ENCODE measurements at regions not wholly inside any gene's neighbourhood (a gene's known extent, or its start where the extent isn't known, plus 50 kb on each side); places are given as distances from the start of the nearest gene placed in this dataset.
"Not testable (repeated sequence)": the region's sequence is repeated elsewhere in the genome, so short reads cannot be mapped to it uniquely, and the experiment has no call there.

DNA sequence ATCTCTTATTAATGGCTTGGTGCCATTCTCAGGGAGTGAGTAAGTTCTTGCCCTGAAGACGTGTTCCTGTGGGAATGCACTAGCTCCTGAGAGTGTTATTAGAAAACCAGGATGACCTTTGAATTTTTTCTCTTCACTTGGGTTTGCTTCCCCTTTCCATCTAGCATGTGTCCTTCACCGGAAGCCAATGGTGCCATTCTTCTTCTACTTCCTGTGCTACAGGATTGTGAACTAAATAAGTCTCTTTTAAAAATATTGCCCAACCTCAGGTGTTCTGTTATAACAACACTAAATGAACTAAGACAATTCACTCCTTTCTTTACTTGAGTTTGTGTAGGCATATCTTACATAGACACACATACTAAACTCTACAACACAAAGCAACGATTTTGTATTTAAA lies 447.0 kb downstream of the SOX11 start:
- no peak for DNase-seq (ENCODE audit: low spot score)

DNA sequence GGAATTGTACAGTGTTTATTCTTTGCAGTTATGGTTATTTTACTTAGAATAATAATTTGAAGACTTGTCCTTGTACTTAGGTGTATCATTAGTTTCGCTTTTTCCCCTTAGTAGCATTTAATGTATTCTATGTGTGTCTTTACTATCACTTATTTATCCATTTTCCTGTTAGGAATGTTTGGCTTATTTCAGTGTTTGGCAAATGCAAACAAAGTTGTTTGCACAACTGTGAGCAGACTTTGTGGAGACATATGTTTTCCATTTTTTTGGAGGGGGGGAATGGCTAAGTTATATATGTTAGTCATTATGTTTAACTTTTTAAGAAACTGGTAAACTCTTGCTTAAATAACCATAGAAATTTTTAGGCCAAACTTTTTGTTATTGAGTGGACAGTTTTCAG lies 447.7 kb downstream of the SOX11 start:
- no peak for DNase-seq (ENCODE audit: low spot score)

DNA sequence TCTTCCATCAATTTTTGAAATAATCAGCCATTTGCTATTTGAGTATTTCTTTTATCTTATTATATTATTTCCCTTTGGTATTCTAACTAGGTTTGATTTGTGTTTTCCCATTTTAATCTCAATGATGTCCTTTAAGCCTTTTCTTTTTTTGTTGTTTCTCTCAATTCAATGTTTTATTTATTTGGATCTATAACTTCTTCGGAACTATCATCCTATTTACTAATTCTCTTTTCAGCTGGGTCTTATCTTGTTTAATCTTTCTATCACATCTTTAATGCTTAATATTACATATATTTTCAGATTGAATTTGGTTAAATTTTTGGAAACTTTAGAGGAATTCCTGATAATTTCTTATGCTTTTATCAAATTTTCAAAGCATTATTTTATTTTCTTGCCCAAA lies 448.3 kb downstream of the SOX11 start:
- DNase-seq (ENCODE audit: low spot score), result no peak

DNA sequence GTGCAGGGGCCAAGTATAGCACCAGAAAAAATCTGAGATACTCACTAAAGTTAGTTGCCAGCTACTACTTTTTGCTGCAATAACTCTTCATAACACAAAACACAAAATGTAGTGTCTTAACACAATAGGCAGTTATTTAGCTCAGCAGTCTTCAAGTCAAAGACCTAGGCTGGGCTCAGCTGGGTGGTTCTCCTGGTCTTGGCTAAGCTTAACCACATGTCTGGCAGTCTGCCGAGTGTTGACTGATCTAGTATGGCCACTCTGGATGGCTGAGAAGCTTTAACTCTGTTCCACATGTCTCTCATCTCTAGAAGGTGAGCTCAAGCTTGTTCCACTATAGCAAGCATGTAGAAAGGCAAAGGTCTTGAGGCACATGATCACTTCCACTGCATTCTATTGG lies 451.6 kb downstream of the SOX11 start:
- DNase-seq (ENCODE audit: low spot score), result no peak

DNA sequence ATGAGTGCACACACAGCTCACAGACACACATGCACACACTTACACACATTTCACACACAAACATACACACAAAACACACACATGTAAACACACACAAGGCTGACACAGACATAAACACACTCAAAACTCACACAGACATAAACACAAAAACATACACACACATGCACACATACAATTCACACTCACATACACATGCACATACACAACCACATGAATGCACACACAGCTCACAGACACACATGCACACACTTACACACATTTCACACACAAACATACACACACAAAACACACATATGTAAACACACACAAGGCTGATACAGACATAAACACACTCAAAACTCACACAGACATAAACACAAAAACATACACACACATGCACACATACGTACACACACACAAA lies 455.0 kb downstream of the SOX11 start:
- DNase-seq (ENCODE audit: low spot score), result not testable (repeated sequence)

DNA sequence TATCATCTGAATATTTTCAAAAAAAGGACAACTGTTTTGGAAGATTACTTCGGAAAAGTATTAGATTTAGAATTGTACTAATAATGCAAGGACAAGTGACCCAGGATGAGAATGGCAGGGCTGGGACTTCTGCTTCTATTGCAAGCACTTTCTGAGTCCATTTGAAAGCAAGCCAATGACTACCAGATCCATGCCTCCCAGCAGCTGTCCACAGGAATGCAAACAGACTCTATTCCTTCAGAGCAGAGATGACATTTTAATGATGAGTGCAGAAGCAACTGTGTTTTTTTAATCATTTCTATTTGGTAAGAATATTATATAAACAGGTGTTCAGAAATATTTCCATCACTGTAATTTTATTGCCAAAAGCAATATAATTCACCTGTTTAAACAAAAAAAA lies 456.7 kb downstream of the SOX11 start:
- no peak for DNase-seq (ENCODE audit: low spot score)

DNA sequence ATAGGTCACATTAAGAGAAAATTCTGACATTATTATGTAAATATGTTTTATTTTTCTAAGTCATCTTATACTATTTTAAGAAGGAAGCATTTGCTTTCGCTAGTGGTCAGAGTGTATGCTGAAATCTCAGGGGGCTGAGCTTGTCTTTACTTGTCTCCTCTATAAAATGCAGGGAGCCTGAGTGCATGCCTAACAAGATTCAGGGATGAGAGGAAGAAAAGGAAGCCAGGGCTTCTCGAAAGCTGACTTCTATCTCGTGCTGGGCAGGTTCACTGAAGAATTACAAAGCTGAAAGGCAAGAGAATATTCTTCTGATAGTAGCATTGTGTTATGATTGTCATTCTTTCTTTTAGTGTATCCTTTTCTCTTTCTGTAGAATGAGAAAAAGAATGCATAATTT lies 467.4 kb downstream of the SOX11 start:
- DNase-seq (ENCODE audit: low spot score), result no peak

DNA sequence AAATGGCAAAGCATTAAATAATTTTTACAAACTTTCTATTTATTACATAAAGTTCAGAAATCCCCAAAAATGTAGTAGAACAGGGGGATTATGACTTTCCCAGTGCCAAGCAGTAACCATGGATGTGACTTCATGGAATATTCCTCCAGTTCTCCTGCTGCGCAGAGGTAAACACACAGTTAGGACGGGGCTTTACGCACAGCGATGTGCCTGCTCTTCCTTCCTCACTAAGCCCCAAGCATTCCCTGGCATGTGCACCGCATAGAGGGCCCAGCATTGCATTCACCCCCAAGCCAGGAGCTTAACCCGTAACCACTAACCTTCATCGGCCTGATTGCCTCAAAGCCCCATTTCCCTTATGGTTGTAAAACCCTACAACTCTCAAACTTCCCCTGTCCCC lies 471.7 kb downstream of the SOX11 start:
- no peak for DNase-seq (ENCODE audit: low spot score)

DNA sequence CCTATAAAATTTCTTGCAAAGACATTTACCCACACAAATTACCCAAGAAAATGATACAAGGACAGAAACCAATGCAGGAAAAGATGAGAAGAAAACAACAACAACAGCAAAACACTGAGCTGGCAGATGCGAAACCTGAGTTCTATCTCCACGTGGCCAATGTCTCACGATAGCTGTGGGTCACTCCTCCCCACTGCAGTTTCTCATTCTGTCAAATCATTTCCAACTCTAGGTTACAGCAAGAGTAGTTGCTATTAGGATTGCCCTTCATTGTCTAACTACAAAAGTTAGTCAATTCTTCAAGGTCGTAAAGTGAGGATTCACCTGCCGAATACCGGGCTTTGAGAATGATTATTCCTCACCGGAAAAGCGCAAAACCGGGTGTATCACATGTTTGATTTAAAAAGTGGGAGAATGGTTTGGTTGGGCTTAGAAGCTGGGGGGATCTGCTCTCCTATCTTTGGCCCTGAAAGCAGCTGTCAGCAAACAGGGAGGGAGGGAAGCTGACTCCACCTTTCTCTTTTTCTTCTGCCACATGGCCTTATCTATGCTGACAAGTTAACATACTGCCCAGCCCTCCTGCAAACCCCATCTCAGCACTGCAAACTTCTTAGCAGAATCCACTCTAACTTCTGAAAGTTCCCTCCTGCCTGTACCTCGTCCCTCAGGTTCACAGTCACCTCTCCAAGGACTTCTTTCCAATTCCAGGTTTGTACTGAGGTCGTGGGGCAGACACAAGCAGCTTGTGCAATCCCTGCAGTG lies 473.0 kb downstream of the SOX11 start:
- no peak for DNase-seq (ENCODE audit: low spot score)

DNA sequence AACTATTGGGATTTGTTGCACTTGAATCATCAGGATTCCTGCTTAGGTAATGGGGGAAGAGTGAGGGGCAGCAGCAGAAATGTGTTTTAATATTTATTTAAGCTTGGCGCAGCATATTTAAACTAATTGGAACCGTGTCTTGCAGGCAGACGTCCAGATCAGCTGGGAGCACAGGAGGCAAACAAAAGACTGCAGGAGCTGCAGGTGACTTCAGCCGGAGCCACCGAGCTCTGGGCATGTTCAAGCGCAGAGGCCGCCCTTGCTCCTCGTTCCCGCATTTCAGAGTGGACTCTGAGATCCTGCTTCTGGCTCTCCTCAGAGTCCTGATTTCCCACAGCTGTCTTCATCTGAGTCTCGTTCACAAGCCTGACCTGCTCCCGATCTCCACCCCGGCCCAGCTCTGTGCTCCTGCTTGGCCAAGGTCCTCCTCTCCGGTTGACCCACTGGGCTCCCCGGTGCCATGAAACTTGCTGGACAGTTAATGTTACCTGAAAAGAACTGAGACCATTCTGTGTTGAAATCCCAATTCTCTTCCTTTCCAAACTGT lies 475.5 kb downstream of the SOX11 start:
- DNase-seq (ENCODE audit: low spot score), result no peak

DNA sequence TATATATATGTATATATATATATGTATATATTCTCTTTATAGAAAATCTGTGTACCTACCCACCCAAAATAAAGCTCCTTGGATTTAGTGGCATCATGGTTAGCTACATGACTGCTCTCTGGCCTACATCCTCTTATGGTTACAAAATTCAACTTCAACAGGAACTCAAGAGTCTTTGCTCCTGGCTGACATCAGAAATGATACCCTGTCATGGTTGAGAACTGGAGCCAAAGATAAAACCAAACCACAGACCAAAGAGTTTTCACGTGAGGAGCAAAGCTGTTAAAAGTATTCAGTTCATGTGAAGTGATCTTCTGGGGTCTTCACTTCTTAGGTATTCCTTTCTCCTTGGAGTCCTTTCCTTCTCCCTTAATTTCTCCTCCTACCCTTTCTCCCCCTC lies 476.3 kb downstream of the SOX11 start:
- no peak for DNase-seq (ENCODE audit: low spot score)

DNA sequence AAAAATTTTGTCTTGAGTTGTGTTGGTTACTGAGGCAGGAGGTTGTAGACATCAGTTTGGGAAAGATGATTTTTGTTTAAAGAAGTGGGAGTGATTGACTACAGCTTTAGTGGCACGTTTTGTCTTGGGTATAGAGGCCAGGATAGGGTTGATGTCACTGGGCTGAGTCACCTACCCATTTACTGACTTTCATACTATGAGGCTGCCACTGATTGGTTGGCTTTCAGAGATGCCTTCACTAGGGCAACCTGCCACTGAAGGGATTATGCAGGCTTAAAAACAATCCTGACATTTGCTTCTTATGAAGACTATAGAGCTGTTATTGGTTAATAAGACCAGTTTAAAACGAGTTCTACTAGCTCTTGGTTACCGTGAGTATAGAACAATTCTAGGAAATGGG lies 479.1 kb downstream of the SOX11 start:
- DNase-seq (ENCODE audit: low spot score), result no peak

DNA sequence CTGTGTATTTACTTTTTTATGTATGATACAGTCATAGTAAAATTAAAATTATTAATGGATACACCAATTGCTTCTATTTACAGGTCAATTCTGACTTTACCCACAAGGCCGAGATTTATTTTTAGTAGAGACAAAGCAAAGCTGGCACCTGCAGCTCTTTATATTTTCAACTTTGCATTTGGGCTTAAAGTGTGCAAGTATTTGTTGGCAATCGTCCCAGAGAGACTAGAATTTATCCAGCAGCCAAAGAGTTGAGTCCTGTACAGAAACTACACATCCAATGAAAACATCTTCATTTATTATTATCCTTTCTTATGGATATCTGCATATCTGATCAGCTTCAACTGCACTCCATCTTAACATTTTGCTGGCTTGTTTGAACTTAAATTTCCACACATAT lies 485.6 kb downstream of the SOX11 start:
- DNase-seq (ENCODE audit: low spot score), result no peak

DNA sequence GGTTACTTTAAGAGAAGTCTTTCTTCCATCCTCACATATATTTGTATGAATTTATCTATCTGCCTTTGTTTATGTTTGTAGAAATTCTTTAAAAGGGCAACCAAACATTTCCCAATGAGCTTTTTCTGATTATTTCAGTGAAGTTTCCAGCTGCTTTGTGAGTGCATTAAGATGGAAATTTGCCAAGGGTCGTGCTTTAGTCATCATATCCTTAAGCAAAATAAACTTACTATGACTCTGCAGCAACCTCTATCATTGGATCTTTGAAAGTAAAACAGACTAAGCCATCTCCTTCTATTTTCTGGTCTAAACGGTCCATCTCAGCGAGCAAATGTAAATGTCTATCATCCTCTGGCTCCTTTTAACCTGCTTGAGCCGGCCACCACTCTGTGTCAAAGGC lies 489.3 kb downstream of the SOX11 start:
- DNase-seq (ENCODE audit: low spot score), result no peak

DNA sequence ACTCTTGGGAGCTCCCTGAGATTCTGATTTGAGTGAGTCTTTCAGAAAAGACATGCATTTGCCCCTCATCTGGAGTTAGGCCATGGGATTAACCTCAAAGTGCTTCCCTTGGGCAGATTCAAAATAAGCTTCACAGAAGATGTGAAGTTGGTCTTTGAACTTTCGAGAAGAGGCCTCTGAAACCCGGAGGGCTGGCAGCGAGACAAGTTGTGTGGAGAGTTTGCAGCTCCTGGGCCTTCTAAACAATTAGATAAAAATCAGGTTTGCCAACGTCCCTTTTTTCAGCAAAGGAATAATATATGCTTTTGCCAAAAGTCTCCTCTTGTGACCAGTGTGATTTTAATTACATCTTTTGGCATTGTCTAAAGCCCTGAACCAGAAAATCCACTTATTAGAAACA lies 489.7 kb downstream of the SOX11 start:
- DNase-seq (ENCODE audit: low spot score), result no peak

DNA sequence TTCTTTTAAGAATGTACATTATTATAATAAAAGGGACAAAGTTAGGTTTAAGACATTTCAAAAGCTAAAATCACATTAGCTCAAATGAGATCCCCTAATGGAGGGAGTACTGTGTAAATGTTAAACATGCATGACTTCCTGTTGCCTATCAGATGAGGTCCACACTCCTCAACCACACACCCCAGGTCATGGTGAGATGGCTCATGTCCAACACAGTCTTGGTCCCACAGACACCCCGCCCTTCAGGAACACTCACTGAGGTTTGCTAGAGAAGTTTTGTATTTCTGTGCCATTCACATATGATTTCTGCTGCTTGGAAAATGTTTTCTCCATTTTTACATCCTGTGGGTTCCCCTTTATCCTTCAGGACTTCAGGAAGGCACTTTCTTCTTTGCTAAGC lies 491.0 kb downstream of the SOX11 start:
- DNase-seq (ENCODE audit: low spot score), result no peak

DNA sequence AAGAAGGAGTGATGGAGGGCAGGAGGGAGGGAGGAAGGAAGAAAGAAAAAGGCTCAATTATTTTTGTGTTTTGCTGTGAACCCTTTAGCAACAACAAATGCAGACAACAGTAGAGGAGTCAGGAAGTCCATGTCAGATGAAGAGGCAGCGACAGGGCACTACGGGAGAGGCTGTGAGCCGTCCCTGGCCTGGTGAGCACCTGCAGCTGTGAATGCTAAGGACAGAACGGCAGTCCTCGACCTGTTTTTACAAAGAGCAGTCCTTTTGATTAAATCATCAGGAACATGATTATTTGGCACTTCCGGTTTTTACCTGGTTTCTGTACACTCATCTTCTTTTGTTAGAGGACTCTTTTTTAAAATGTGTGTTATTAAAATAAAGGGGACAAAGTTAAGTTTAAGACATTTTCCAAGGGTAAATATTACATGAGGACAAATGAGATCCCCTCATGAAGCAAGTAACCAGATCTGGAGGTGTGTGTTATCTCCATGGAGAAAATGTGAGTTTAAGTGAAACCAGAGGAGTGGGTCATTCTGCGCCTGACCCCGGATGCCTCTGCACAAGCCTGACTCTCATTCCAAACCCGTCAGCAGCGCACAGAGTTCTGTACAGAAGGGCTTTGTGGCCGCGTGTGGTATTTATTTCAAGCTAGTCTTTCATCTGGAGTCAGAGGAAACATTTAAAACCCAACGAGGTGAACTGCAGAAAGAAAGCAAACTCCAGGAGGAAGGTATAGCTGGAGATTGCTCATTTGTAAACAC lies 492.5 kb downstream of the SOX11 start:
- DNase-seq (ENCODE audit: low spot score), result no peak

DNA sequence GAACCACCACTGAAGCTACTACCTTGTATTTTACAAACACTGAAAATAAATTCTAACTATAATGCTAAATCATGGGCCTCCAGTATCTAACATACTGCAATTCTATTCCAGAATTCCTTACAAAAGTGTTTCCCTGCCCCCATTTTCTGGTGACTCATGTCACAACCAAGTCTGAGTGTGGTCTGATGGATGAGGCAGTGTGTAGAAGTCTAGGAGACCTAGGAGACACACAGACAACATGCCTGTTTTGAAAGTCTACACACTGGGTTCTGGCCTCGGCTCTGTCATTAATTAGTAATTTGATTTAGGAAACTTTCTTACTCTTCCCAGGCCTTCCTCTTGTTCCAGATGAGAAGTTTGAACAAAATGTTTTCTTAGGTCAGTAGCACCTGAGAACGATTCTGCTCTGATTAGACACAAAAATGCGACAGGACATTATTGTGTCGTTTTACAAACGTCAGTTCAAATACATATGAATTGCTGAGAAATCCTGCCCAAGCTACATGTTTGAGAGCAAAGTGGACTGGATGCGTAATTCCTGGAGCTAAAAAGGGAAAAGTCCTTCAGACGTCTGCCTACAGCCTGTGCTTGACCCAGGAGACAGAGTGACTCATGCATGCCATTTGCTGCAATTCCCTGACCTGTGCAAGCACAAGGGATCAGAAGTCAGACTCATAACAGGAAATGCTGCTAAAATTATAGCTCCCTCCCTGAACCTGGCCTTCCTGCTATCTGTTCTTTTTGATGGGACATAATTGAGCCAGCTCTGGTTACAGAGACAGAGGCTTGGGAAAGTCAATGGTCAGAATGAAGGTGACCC lies 494.4 kb downstream of the SOX11 start:
- no peak for DNase-seq (ENCODE audit: low spot score)

DNA sequence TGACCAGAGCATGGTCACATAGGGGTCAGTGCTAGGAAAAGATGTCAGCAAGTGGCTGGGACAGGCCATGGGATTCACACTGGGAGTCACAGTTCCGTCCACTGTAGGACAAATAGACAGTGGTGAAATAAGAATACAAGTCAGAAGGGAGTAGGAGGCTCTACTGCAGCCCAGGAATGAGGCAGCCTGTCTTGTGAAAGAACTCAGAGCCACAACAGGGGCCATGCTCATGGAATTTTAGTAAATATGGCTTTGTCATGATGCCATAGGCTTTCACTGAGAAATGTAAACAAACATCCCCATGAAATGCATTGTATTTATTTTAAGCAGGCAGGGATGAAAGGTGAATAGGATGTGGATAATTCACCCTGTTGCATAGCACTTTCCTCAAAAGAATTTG lies 504.3 kb downstream of the SOX11 start:
- DNase-seq (ENCODE audit: low spot score), result no peak

DNA sequence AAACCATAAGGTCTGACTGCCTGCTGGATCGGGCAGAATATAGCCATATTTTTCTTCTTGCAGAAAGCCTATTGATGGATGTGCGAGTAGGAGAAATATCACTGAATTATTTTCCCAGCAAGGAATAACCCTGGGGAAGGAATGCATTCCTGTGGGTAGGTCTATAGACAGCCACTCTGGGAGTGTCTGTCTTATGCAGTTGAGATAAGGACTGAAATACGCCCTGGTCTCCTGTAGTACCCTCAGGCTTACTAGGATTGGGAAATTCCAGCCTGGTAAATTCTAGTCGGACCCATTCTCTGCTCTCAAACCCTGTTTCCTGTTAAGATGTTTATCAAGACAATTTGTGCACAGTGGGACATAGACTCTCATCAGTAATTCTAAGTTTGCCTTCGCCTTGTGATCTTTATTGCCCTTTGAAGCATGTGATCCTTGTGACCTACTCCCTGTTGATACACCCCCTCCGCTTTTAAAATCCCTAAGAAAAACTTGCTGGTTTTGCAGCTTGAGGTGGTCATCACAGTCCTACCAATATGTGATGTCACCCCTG lies 506.3 kb downstream of the SOX11 start:
- DNase-seq (ENCODE audit: low spot score), result not testable (repeated sequence)

DNA sequence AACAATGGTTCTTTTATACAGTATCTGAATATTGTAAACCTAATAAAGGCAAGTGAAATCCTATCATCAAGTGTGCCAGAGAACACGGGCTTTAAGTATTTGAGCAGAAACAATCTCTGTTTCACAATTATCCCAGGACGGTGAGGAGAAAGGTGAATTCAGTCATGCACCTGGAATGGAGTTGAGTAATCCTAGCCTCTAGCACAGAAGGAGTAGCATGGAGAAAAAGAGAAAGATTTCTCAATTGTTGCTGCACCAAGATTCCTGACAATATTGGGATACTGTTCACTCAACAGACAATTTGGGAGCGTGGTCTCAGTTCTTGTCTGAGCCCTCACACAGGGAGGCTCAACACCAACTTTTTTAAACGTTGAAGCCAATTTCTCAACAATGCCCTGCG lies 510.6 kb downstream of the SOX11 start:
- DNase-seq (ENCODE audit: low spot score), result no peak

DNA sequence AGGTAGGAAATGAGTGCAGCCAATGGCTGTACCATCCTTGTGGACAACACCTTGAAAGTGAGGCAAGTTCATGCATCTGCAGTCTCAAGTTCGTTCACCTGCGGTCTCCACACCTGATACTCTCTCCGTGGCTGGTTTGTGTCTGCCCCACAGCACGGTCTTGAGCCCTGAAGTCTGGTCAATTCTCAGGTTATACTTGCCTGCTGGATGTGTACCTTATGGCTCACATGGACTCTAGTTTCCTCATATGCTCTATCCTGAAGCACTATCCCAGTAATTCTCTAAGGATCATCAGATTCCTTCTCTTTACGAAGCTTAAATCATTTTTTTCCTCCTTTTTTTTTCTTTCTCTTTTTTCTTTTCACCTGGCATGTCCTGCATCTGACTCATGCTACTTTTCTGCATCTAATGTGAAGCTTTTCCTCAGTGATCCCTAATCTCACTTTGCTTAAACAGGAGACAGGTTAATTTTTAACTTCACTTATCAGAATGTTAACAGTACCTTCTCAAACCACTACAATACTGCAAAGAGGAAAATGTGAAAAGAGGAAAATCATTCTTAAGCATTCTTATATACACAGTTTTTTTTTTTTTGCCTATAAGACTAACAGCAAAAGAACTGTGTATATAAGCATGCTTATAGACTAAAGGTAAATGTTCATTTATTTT lies 511.2 kb downstream of the SOX11 start:
- DNase-seq (ENCODE audit: low spot score), result no peak
